NCI-H748 (cell line): ENCODE measurements at regions not wholly inside any gene's neighbourhood (a gene's known extent, or its start where the extent isn't known, plus 50 kb on each side); places are given as distances from the start of the nearest gene placed in this dataset.

ENCODE experiments used
- DNase-seq: peaks from one replicate; lab custom pipeline; 2025; ENCODE audit not compliant: unreplicated experiment; lab: John Stamatoyannopoulos, UW

DNA sequence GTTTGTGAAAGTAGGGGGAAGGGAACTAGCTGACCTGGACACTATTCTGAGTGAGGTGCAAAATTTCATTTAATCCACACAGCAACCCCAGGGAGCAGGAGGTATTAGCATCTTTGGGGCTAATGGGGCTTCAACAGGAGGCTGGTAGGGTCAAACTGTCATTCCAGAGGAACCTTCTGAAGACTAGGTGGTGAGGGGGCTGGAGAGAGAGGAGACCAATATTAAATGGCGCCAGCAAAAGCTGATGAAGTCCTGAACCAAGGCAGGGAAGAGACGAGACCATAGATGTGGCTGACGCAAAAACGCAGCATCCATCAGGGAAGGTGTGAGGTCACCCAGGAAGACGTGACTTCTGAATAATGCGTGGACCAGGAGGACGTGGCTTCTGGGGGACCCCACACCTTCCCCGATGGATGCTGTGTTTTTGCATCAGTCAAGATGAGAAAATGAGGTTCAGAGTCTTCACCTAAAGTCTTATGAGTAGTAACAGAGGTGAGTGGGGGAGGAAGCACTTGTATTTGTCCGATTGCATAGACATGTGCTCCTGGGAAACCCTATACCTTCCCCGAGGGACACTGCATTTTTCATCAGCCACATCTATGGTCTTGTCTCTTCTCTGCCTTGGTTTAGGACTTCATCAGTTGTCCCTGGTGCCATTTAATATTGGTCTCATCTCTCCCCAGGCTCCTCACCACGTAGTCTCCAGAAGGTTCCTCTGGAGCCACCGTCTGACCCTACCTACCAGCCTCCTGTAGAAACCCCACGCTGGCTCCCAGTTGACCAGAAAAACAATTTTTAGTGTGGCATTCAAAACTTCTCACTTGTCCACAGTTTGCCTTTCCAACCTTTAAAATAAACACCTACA is 188.6 kb downstream of the MYCN start:
- DNase-seq, result no peak

DNA sequence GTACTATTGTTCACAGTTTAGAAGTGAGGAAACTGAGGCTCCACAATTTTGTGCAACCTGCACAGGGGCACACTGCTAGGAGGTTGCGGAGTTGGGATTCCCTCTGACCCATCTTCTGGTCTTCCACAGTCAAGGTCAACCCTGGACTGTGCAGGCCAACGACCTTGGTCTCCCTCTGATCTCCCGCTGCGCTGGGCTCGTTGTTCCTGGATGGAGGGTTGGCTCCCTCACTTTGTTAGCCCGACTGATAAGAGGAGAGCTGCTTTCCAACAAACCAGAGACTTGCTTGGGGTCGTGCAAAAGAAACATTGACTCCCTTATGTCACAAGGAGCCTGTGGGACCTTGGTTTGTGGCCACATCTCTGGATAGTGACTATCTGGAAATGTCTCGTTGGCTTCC is 187.6 kb downstream of the MYCN start:
- DNase-seq, result no peak

DNA sequence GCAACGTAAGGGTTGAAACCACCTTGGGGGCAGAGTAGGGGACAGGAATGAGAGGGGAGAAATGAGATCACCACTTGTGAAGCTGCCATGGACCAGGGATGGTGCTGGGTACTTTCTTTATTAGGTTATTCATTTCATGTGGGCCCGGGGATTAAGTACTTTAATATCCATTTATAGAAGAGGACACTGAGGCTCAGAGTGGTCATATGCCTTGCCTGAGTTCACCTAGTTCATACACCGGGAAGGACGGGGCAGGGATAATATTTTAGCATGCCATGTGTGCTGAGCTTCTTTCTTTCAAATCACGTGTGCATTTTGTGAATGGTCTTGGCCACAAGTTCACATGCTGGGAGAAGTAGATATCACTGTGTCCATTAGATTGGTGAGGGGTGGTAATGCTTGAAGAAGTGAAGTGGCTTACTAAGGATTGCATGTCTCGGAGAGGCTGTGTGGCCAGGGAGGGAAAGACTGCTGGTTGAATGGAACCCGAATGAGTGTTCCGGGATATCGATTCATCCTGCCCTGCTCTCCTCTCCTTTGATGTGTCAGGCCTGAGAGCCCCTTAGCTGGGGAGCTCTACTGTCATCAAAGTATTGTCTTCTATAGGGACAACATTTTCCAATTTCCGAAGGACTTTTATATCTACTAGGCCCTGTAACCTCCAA is 187.1 kb downstream of the MYCN start:
- no peak for DNase-seq

DNA sequence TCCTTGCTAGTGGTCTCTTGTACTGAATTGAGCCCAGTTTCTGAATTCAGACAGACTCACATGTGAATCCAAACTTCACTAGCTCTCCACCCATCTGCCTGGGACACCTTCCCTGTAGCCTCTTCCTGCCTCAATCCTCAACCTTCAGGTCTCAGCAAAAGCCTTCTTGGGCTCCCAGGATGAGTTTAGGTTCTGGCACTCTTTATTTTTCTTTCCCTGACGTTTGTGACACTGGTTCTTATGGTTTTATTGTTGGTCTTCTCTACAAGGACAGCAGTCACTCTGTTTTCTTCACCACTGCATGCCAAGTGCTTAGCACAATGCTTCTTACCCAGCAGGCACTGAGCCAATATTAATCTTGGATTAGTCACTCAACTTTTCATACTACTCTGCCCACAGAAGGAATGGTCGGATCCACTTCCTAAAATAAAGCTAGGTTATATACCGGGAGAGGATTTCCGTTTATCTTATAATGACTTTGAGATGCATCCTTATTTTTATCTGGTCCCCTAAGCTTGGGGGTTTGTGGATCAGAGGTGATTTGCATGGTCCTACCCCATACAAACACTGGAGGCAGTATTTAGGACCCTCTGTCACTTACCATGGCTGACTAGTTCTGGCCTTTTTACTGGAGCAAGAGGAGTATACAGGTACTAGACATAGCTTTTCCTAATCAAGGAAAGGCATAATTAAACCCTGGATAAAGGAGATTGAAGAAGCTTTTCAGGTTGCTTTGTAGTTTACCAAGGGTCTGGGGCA is 186.3 kb downstream of the MYCN start:
- no peak for DNase-seq

DNA sequence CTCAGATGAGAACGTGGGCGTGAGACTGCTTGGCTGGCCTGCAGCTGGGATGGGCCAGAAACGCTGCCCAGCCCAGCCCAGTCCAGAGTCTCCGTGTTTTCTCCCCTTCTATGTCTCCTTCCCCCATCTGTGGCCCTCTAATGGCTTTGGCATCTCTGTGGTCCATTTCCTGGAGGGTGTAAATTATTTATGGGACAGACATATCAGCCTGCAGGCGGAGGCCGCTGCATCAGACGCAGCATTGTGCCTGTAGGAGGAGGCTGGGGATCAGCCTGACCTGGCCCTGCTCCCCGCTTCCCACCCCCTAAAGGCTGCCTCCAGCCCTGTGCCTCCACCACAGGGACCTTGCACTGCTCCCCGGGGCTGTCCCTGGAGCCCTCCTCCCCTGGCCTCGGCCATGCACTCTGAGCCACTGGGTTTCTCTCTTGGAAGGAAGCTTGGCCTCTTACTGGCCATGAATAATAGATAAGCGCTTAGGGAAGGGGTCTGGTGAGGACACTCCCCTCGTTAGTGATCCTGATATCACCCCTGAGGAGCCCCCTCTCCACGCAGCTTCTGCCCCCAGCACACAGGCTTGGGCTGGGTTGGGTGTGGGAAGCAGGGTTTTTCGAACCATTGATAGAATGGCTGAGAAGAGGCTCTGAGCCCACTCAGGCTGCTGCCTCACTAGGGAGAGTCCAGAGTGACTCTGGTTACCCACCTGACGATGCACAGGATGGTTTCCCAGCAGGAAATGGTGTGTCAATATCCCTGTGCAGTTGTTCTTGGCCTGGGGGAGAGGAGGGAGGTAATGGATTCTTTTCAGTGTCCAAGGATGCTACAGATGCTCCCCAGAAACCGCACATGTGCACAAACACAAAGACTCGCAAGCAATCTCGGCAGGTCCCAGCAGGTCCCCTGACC is 185.5 kb downstream of the MYCN start:
- no peak for DNase-seq

DNA sequence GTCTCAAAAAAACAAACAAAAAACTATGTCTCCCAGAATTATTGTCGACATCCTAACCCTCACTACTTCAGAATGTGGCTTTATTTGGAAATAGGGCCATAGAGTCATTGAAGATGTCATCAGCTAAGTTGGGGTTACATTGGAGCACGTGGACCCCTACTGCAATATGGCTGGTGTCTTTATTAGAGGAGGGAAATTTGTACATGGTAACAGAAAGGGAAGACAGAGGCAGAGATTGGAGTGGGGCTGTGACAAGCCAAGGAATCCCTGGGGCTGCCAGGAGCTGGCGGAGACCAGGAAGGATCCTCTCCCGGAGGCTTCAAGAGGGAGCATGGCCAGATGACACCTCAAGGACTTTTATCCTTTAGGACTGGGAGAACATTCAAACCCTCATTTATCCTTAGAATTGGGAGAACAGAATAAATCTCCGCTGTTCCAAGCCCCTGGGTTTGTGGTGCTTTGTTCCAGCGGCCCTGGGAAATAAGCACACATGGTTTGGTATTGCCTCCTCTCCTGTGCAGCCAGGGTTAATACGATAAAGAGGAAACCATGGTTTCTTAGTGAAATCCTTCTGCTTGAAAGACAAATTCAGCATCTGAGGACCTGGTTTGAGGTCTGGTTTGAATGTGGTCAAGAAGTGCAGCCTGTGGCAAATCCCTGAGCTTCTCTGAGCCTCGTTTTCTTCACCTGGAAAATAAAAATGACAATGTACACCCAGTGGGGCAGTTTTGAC is 184.7 kb downstream of the MYCN start:
- no peak for DNase-seq

DNA sequence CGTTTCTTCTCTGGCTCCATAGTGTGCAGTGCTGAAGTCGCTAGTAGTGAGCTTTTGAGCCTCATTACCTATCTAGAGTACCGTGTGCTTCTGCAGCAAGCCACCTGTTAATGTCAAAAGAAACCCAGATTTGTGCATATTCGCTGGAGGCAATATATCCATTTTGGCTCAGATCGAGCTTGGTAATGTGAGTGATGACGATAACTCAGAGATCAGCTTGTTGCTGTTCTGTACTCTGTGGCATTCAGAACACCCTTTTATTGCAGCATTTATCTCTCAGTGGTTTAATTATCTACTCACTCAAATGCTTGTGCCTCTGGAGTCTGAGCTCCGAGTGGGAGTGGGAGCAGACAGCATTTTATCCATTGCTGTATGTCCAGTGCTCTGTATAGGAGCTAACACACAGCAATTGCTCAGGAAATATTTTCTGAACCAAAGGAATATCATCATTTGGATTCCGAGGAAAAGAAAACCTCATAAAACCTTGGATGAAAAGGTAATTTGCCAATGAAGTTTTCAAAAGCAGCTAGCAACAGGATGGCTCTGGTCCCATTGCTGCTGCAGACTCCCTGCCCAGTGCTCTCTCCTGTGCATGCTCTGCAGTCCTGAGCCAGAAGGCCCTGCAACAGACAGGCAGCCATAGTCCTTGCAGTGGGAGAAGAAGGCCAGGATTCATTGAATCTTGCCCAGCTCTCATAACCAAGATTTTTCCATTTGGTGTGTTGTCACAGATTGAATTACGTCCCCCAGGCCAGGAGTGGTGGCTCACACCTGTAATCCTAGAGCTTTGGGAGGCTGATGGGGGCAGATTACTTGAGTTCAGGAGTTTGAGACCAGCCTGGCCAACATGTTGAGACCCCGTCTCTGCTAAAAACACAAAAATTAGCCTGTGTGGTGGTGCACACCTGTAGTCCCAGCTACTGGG is 183.8 kb downstream of the MYCN start:
- no peak for DNase-seq

DNA sequence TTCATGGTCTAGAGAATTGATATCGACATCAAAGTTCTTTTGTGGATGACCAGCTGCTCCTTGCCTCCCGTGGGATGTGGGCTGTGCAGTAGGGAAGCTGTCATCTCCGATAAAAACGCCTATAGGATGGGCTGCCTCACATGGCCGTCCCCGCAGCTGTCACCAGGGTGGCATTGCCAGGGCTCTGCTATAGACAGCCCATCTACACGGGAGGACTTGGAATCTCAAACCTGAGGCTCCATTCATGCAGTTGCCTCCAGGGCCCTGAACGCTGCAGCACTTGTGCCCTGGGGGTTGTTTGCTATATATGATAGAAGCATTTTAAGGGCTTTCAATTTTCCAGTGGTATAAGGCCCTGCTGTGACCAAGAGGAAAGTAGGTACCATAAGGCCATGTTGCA is 183.1 kb downstream of the MYCN start:
- no peak for DNase-seq

DNA sequence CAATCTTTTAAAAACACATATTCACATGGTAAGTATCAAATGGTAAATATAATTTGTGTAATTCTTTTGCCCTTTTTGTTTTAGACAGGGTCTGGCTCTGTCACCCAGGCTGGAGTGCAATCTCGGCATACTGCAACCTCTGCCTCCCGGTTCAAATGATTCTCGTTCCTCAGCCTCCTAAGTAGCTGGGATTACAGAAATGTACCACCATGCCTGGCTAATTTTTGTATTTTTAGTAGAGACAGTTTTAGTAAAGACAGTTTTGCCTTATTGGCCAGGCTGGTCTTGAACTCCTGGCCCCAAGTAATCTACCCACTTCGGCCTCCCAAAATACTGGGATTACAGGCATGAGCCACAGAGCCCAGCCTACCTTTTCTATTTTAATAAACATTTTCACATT is 182.2 kb downstream of the MYCN start:
- no peak for DNase-seq

DNA sequence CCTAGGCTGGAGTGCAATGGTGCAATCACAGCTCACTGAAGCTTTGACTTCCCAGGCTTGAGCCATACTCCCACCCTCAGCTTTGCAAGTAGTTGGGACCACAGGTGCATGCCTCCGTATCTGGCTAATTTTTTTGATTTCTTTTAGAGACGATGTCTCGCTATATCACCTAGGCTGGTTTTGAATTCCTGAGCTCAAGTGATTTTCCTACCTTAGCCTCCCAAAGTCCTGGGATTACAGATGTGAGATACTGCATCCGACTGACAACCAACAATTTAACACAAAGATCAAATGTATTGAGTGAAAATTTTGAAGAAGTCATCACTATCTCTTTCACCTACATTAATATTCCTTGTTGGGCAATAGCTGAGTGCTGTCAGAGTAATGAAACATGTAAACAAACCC is 181.6 kb downstream of the MYCN start:
- no peak for DNase-seq

DNA sequence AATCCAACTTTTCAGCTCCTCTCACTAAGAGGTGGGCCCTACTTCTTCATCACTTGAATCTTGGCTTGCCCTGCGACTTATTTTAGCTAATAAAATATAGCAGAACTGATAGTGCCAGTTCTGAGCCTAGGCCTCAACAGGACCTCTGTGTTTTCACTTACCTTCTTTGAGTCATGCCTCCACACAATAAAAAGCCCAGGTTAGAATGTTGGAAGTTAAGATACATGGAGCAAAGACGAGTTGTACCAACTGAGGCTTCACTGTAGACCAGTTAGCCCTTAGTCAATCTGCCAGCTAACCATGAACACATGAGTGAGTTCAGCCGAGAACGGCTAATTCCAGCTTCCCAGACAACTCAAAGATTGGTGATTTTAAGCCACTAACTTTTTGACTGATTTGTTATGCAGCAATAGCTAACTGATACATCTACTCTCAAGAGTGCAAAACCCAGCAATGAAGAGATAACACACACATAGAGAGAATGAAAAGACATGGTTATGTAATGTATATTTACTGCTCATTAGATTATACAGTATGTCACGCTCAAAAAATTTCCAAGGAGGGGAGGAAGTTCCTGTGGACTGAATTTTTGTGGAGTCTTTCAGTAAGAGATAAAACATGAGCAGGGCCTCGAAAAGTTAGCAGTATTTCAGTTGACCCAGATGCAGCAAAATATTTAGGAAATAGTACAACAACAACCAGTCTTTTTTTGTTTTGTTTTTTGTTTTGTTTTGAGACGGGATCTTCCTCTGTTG is 181.1 kb downstream of the MYCN start:
- DNase-seq, result no peak

DNA sequence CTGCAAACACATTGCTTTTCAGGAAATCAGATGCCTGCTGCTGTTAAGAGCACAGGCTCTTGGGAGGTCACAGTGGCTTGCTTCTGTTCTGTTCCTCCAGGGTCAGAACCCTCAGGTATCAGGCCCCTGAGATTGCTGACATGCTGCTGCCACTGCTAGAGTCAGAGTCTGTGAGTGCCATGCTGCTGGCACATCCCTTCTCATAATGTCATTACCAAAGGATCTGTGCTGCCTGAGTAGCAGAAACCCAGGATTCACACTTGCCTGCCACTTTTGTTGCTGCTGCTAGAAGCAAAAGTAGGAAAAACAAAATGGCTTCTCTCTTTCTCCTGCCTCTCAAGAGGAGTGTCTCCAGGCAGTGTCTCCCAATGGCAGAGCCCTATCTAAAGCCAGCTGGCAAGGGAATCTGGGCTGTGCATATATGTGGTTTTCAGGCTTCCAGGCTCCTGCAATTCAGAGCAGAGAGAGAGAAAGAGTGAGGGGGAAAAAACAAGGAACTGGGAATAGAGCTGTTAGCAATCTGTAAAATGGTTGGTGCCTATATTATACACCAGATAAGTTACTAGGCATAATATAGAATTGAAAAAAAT is 180.3 kb downstream of the MYCN start:
- DNase-seq, result no peak

DNA sequence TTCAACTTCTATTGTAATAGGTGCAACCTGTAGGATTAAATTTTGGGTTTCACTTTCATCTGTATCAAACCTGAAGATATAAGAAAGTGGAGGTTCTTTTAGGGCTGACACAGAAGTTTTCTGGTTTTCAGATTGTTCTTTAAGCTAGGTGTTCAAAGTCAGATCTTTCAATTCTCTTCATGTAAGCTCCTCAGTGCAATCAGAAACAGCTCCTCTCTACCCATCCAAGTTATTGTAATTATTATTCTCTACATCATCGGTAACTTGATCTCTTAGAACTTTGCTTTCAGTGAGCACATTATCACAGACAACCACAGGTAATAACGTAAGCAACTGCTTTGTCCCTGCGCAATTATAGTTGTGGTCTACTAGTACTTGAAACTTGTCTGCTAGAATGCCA is 179.4 kb downstream of the MYCN start:
- no peak for DNase-seq

DNA sequence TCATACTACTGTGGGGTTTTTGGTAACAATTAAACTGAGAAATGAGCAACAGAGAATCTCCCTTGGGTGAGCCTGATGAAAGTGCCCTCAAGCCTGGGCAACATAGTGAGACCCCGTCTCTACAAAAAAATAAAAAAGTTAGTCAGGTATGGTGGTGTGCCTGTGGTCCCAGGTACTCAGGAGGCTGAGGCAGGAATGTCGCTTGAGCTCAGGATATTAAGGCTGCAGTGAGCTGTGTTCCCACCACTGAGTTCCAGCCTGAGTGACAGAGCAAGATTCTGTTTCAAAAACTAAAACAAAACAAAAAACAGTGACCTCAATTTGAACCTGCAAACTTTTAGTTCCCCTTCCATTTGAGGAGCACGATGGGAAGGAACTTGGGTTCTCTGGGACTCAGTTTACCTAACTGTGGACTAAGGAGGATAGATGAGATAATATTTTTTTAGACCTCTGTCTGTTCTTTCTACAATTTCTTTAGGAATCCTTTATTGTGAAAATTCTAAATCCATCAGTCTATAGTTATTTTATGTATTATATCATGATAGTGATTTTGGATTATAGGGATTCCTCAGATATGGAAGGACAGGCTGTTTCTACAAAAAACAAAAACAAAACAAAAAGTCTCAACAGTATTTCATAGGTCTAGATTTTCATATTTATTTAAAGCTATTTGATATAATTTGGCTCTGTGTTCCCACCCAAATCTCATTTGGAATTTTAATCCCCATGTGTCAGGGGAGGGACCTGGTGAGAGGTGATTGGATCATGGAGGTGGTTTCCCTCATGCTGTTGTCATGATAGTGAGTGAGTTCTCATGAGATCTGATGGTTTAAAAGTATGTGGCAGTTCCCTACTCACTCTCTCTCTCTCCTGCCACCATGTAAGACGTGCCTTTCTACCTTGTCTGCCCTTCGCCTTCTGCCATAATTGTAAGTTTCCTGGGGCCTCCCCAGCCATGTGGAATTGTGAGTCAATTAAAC is 178.6 kb downstream of the MYCN start:
- no peak for DNase-seq

DNA sequence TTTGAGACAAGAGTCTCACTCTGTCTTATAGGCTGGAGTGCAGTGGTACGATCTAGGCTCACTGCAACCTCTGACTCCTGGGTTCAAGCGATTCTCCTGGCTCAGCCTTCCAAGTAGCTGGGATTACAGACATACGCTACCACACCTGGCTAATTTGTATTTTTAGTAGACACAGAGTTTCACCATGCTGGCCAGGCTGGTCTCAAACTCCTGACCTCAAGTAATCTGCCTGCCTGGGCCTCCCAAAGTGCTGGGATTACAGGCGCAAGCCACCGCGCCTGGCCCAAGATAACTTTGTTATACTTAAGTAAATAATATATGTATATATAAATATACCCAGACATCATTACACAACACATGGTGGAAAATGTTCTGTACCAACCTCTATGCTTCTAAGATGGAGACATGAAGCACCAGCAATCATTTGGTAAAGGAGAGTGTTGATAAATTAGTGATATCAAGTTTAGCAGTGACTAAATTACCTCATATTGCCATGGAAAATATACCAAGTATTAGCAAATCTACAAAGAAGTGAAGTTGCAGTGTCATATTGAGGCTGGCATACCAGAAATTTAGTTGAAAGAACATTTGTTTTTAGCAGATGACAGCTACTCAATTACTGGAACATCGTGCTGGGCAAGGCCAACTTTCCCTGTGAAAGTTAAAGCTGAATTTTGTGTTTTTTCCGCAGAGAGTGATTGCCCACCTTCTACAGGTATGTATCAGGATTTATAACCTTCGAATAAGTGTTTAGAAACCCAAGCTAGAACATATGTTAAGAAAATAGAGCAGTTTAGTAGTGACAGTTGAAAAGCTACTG is 177.7 kb downstream of the MYCN start:
- no peak for DNase-seq
